ENCODE measurements at regions not wholly inside any gene's neighbourhood (a gene's known extent, or its start where the extent isn't known, plus 50 kb on each side); places are given as distances from the start of the nearest gene placed in this dataset.

DNA sequence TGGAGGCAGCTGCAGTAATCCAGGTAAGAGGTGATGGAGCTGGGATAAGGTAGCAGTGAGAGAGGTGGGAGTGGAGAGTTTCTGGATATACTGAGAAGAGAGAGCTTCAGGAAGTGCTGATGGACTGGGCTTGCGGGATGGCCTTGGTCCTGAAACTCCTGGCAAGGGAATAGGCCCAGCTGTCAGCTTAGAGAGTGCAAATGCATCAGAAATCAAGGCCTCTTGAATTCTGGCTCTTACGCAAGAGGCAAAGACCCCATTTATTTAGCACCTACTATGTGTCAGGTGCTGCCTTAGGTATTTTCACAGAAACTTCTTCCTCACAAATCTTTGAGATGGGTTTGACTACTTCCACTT is 227.2 kb upstream of the MAP3K1 start:
- TF ChIP-seq, protein P1, sequence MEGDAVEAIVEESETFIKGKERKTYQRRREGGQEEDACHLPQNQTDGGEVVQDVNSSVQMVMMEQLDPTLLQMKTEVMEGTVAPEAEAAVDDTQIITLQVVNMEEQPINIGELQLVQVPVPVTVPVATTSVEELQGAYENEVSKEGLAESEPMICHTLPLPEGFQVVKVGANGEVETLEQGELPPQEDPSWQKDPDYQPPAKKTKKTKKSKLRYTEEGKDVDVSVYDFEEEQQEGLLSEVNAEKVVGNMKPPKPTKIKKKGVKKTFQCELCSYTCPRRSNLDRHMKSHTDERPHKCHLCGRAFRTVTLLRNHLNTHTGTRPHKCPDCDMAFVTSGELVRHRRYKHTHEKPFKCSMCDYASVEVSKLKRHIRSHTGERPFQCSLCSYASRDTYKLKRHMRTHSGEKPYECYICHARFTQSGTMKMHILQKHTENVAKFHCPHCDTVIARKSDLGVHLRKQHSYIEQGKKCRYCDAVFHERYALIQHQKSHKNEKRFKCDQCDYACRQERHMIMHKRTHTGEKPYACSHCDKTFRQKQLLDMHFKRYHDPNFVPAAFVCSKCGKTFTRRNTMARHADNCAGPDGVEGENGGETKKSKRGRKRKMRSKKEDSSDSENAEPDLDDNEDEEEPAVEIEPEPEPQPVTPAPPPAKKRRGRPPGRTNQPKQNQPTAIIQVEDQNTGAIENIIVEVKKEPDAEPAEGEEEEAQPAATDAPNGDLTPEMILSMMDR (conservative IDR thresholded peaks at IDR 0.05; ENCODE audit: low read depth, low read length), result no peak
- TF ChIP-seq EZH2 (IDR thresholded peaks at IDR 0.05; ENCODE audit: borderline replicate concordance, low read depth, low read length, poor library complexity, severe bottlenecking), result no peak
